ENCODE measurements at regions not wholly inside any gene's neighbourhood (a gene's known extent, or its start where the extent isn't known, plus 50 kb on each side); places are given as distances from the start of the nearest gene placed in this dataset.

DNA sequence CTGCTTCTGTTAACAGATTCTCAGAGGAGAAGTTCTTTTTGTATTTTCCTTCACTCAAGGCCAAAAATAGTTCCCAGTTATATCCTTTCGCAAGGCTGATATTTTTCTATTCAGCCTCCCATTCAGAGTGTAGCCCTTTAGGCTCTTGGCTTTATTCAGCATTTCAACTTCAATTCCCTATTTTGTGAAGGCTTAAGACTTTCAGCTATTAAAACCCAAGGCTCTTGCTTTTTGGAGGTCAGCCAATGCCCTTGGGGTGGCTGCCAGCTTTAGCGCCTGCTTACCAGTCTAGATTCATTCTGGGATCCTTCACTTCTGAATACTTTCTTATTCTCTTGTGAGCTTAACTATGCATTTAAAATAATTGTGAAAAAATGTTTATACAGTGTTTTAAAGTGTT is 57.3 kb upstream of the ADGRA3 start:
- TF ChIP-seq, protein P1, sequence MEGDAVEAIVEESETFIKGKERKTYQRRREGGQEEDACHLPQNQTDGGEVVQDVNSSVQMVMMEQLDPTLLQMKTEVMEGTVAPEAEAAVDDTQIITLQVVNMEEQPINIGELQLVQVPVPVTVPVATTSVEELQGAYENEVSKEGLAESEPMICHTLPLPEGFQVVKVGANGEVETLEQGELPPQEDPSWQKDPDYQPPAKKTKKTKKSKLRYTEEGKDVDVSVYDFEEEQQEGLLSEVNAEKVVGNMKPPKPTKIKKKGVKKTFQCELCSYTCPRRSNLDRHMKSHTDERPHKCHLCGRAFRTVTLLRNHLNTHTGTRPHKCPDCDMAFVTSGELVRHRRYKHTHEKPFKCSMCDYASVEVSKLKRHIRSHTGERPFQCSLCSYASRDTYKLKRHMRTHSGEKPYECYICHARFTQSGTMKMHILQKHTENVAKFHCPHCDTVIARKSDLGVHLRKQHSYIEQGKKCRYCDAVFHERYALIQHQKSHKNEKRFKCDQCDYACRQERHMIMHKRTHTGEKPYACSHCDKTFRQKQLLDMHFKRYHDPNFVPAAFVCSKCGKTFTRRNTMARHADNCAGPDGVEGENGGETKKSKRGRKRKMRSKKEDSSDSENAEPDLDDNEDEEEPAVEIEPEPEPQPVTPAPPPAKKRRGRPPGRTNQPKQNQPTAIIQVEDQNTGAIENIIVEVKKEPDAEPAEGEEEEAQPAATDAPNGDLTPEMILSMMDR (IDR thresholded peaks at IDR 0.05; ENCODE audit: partially characterized antibody, unreplicated experiment), result no peak
- Mint-ChIP-seq H3K27me3 (ENCODE audit: unreplicated experiment) (peaks cover 4% of the 10 kb centered on the region), H3K4me1 (ENCODE audit: low read depth, unreplicated experiment) (no peaks in the 10 kb centered on the region), H3K4me3 (ENCODE audit: unreplicated experiment) (no peak overlapping the region), H3K9me3 (ENCODE audit: unreplicated experiment) (peaks cover 10% of the 10 kb centered on the region), H3K27ac (ENCODE audit: unreplicated experiment) (no peak overlapping the region), H3K36me3 (ENCODE audit: unreplicated experiment) (peaks cover 16% of the 10 kb centered on the region)
- DNase-seq, result no peak

DNA sequence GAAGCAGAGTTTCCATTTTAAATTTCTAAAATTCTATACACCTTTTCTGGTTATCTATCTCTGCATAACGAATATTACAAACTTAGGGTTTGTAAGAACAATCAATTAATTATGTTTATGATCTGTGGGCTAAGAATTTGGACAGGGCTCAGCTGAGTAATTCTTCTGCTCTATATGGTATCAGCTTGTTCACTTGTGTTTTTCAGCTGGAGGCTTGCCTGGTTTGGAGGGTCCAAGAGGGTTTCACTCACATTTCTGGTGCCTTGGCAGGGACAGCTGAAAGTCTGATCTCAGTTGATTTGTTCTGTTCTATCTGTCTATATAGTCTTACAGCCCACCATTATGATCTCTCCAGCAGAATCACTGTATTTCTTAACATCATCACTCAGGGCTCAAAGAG is 57.8 kb upstream of the ADGRA3 start:
- peaks cover 10% of the 10 kb centered on the region for H3K9me3 Mint-ChIP-seq (ENCODE audit: unreplicated experiment)
- H3K4me3 Mint-ChIP-seq (ENCODE audit: unreplicated experiment), result no peak overlapping the region
- TF ChIP-seq, protein P1 (IDR thresholded peaks at IDR 0.05; ENCODE audit: partially characterized antibody, unreplicated experiment), result no peak
- H3K27ac Mint-ChIP-seq (ENCODE audit: unreplicated experiment), result no peak overlapping the region
- DNase-seq, result no peak
- H3K4me1 Mint-ChIP-seq (ENCODE audit: low read depth, unreplicated experiment), result no peaks in the 10 kb centered on the region
- peaks cover 4% of the 10 kb centered on the region for H3K27me3 Mint-ChIP-seq (ENCODE audit: unreplicated experiment)
- peaks cover 16% of the 10 kb centered on the region for H3K36me3 Mint-ChIP-seq (ENCODE audit: unreplicated experiment)

DNA sequence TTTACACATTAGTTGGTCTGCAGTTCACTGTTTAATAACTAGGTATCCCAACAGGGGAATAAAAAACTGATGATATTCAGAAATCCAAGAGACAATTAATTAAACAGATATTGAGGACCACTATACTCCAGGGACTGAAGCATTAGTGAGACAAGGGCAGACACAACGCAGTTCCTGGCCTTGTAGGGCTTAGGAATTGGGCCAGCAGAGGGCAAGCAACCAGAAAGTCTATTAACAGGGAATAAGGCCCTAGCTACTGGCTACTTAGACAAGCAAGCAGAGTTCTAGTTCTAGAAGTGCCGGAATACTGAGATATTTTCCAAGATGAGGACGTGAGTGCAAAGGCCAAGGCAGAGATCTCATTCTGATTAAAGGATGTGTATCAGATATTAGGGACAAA is 58.6 kb upstream of the ADGRA3 start:
- no peaks in the 10 kb centered on the region for H3K4me1 Mint-ChIP-seq (ENCODE audit: low read depth, unreplicated experiment)
- H3K27me3 Mint-ChIP-seq (ENCODE audit: unreplicated experiment), result peaks cover 4% of the 10 kb centered on the region
- peaks cover 16% of the 10 kb centered on the region for H3K36me3 Mint-ChIP-seq (ENCODE audit: unreplicated experiment)
- no peak for DNase-seq
- no peak overlapping the region for H3K27ac Mint-ChIP-seq (ENCODE audit: unreplicated experiment)
- no peak overlapping the region for H3K4me3 Mint-ChIP-seq (ENCODE audit: unreplicated experiment)
- TF ChIP-seq, protein P1 (IDR thresholded peaks at IDR 0.05; ENCODE audit: partially characterized antibody, unreplicated experiment), result no peak
- peaks cover 10% of the 10 kb centered on the region for H3K9me3 Mint-ChIP-seq (ENCODE audit: unreplicated experiment)

DNA sequence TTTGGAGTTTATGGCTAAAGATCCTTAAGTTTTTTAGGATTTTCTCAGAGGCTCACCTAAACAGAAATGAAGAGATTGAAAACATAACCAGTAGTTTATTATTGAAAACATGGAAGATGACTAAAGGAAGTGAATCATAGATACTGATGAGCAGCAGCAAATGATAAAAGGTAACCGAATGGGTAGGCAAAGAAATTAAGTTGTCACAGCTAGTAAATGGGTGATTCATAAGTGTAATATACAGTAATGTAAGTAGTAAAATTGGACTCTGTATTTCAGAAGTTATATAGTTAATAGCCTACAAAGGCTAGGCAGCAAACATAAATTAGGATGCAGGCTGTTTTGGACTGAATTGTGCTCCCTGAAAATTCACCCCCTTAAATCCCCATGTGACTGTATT is 59.0 kb upstream of the ADGRA3 start:
- peaks cover 10% of the 10 kb centered on the region for H3K9me3 Mint-ChIP-seq (ENCODE audit: unreplicated experiment)
- DNase-seq, result no peak
- TF ChIP-seq, protein P1 (IDR thresholded peaks at IDR 0.05; ENCODE audit: partially characterized antibody, unreplicated experiment), result no peak
- no peak overlapping the region for H3K27ac Mint-ChIP-seq (ENCODE audit: unreplicated experiment)
- no peaks in the 10 kb centered on the region for H3K4me1 Mint-ChIP-seq (ENCODE audit: low read depth, unreplicated experiment)
- peaks cover 4% of the 10 kb centered on the region for H3K27me3 Mint-ChIP-seq (ENCODE audit: unreplicated experiment)
- no peak overlapping the region for H3K4me3 Mint-ChIP-seq (ENCODE audit: unreplicated experiment)
- H3K36me3 Mint-ChIP-seq (ENCODE audit: unreplicated experiment), result peaks cover 14% of the 10 kb centered on the region

DNA sequence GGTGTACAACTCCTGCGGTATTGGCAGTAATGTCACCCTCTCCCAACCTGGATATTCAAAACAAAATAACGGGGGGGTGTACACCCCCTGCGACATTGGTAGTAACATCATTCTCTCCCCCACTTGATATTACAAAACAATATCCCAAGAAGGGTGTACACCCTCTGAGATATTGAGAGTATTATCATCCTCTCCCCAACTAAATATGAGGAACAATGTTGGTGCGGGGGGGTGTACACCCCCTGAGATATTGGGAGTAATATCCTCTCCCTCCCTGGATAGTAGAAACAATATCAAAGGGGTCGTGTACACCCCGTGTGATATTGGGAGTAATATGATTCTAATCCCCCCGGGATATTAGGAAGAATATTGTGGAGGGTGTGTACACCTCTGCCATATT is 71.4 kb upstream of the ADGRA3 start:
- TF ChIP-seq, protein P1 (IDR thresholded peaks at IDR 0.05; ENCODE audit: partially characterized antibody, unreplicated experiment), result no peak
- no peak overlapping the region for H3K4me3 Mint-ChIP-seq (ENCODE audit: unreplicated experiment)
- H3K9me3 Mint-ChIP-seq (ENCODE audit: unreplicated experiment), result peaks cover 2% of the 10 kb centered on the region
- H3K4me1 Mint-ChIP-seq (ENCODE audit: low read depth, unreplicated experiment), result no peaks in the 10 kb centered on the region
- H3K27ac Mint-ChIP-seq (ENCODE audit: unreplicated experiment), result no peak overlapping the region
- peaks cover 2% of the 10 kb centered on the region for H3K27me3 Mint-ChIP-seq (ENCODE audit: unreplicated experiment)
- no peak for DNase-seq
- no peaks in the 10 kb centered on the region for H3K36me3 Mint-ChIP-seq (ENCODE audit: unreplicated experiment)
